ENCODE measurements at regions not wholly inside any gene's neighbourhood (a gene's known extent, or its start where the extent isn't known, plus 50 kb on each side); places are given as distances from the start of the nearest gene placed in this dataset.

GRCh38 chr2:64787698-64788097, 134.0 kb upstream of the SERTAD2 start:
- no peak for TF ChIP-seq CTCF (IDR thresholded peaks at IDR 0.05)
- no peak for TF ChIP-seq POLR2A (IDR thresholded peaks at IDR 0.05)
